MM.1S (cell line): ENCODE measurements at regions not wholly inside any gene's neighbourhood (a gene's known extent, or its start where the extent isn't known, plus 50 kb on each side); places are given as distances from the start of the nearest gene placed in this dataset.

Experiments
- DNase-seq: peaks from one replicate; pipeline ENCODE4 v3.0.0-alpha.2; 2015
- H2AFZ ChIP-seq: fragments of 300-600 bp; sonication (generic); 2 replicates; pipeline ENCODE4 v1.6.0; 2016; ENCODE audit warnings: antibody characterized with exemption, low read length
- H3F3A ChIP-seq: fragments of 300-600 bp; sonication (generic); 2 replicates; pipeline ENCODE4 v1.6.1; 2016; ENCODE audit warnings: mild to moderate bottlenecking, antibody characterized with exemption, low read length, moderate library complexity, mixed read lengths; ENCODE audit not compliant: insufficient read depth
- H3K27ac ChIP-seq: fragments of 300-600 bp; sonication (generic); 2 replicates; pipeline ENCODE4 v1.5.1; 2016; ENCODE audit warnings: mild to moderate bottlenecking, low read length
- H3K27me3 ChIP-seq: fragments of 300-600 bp; sonication (generic); replicated peaks from 2 replicates; pipeline ENCODE4 v1.6.0; 2016; ENCODE audit warnings: low read length; ENCODE audit not compliant: insufficient read depth
- H3K36me3 ChIP-seq: fragments of 300-600 bp; sonication (generic); replicated peaks from 2 replicates; pipeline ENCODE4 v1.6.1; 2016; ENCODE audit warnings: mild to moderate bottlenecking, low read length, mixed read lengths; ENCODE audit not compliant: insufficient read depth
- H3K4me1 ChIP-seq: fragments of 300-600 bp; sonication (generic); 2 replicates; pipeline ENCODE4 v1.6.1; 2016; ENCODE audit warnings: low read length, mixed read lengths
- H3K4me2 ChIP-seq: fragments of 300-600 bp; sonication (generic); 2 replicates; pipeline ENCODE4 v1.6.0; 2016; ENCODE audit warnings: low read depth, low read length
- H3K4me3 ChIP-seq: fragments of 300-600 bp; sonication (generic); 2 replicates; pipeline ENCODE4 v1.5.1; 2016; ENCODE audit warnings: low read length, mixed read lengths
- H3K79me2 ChIP-seq: fragments of 300-600 bp; sonication (generic); 2 replicates; pipeline ENCODE4 v1.6.1; 2016; ENCODE audit warnings: mixed run types, low read length, mixed read lengths
- H3K9ac ChIP-seq: fragments of 300-600 bp; sonication (generic); 2 replicates; pipeline ENCODE4 v1.6.1; 2016; ENCODE audit warnings: low read length, mixed read lengths
- H3K9me2 ChIP-seq: fragments of 300-600 bp; sonication (generic); replicated peaks from 2 replicates; pipeline ENCODE4 v1.6.1; 2016; ENCODE audit warnings: mild to moderate bottlenecking, low read length, mixed read lengths; ENCODE audit not compliant: insufficient read depth
- H3K9me3 ChIP-seq: fragments of 300-600 bp; sonication (generic); replicated peaks from 2 replicates; pipeline ENCODE4 v1.6.1; 2016; ENCODE audit warnings: mild to moderate bottlenecking, low read length, mixed read lengths; ENCODE audit not compliant: insufficient read depth
- H4K20me1 ChIP-seq: fragments of 300-600 bp; sonication (generic); 2 replicates; pipeline ENCODE4 v1.6.1; 2016; ENCODE audit warnings: mild to moderate bottlenecking, low read length, moderate library complexity, mixed read lengths; ENCODE audit not compliant: insufficient read depth
- CTCF ChIP-seq: fragments of 300-600 bp; sonication (generic); IDR thresholded peaks from 2 replicates; pipeline ENCODE4 v1.5.1; 2016; ENCODE audit warnings: antibody characterized with exemption, low read length, mixed read lengths
- EZH2 ChIP-seq: fragments of 300-600 bp; sonication (generic); optimal IDR thresholded peaks from 2 replicates; pipeline ENCODE3; 2017; ENCODE audit warnings: low read depth, mild to moderate bottlenecking, antibody characterized with exemption, low read length, mixed read lengths
- EZH2phosphoT487 ChIP-seq: fragments of 300-600 bp; sonication (generic); IDR thresholded peaks from 2 replicates; pipeline ENCODE4 v1.6.1; 2018; ENCODE audit warnings: antibody characterized with exemption, low read length

- Histone ChIP-seq H3K36me3 (no peaks in the 10 kb centered on the region), H3K4me3 (no peak overlapping the region), H2AFZ (no peak overlapping the region), H3K9me2 (no peaks in the 10 kb centered on the region), H3K79me2 (no peaks in the 10 kb centered on the region), H3K27ac (no peak overlapping the region), H3K9ac (no peak overlapping the region), H3K9me3 (no peaks in the 10 kb centered on the region), H3K27me3 (no peaks in the 10 kb centered on the region), H4K20me1 (no peaks in the 10 kb centered on the region), H3K4me2 (no peak overlapping the region), H3F3A (no peaks in the 10 kb centered on the region), H3K4me1 (no peaks in the 10 kb centered on the region)
- no peak for DNase-seq
- TF ChIP-seq EZH2 = no peak
- no peak for TF ChIP-seq CTCF
- no peak for TF ChIP-seq EZH2phosphoT487
These were observed 298.8 kb downstream of the TENT4A start for GRCh38 chr5:7012057-7012456.

- Histone ChIP-seq H3K4me1 (no peaks in the 10 kb centered on the region), H3K9me2 (no peaks in the 10 kb centered on the region), H3K4me3 (no peak overlapping the region), H3K9ac (no peak overlapping the region), H3K27me3 (no peaks in the 10 kb centered on the region), H3K27ac (no peak overlapping the region), H3K9me3 (no peaks in the 10 kb centered on the region), H2AFZ (no peak overlapping the region), H3K79me2 (no peaks in the 10 kb centered on the region), H3K4me2 (no peak overlapping the region), H4K20me1 (no peaks in the 10 kb centered on the region), H3F3A (no peaks in the 10 kb centered on the region), H3K36me3 (no peaks in the 10 kb centered on the region)
- TF ChIP-seq CTCF (no peak), EZH2 (no peak), EZH2phosphoT487 (no peak)
- DNase-seq = no peak
These were observed 301.4 kb downstream of the TENT4A start for GRCh38 chr5:7014611-7015010.

- H3K9me2 ChIP-seq = no peaks in the 10 kb centered on the region
- no peaks in the 10 kb centered on the region for H3F3A ChIP-seq
- no peaks in the 10 kb centered on the region for H3K79me2 ChIP-seq
- no peak overlapping the region for H3K4me3 ChIP-seq
- H4K20me1 ChIP-seq = no peaks in the 10 kb centered on the region
- no peaks in the 10 kb centered on the region for H3K9me3 ChIP-seq
- no peak for DNase-seq
- no peak overlapping the region for H3K27ac ChIP-seq
- TF ChIP-seq EZH2 = no peak
- no peak for TF ChIP-seq EZH2phosphoT487
- TF ChIP-seq CTCF = 0 out of 2 replicates have a peak, but pooled peaks have one; percentile 4
- no peak overlapping the region for H3K4me2 ChIP-seq
- no peaks in the 10 kb centered on the region for H3K36me3 ChIP-seq
- H3K9ac ChIP-seq = no peak overlapping the region
- H2AFZ ChIP-seq = no peak overlapping the region
- H3K27me3 ChIP-seq = no peaks in the 10 kb centered on the region
- H3K4me1 ChIP-seq = no peaks in the 10 kb centered on the region
These were observed 302.5 kb downstream of the TENT4A start for GRCh38 chr5:7015586-7016256.
